ENCODE measurements at regions not wholly inside any gene's neighbourhood (a gene's known extent, or its start where the extent isn't known, plus 50 kb on each side); places are given as distances from the start of the nearest gene placed in this dataset.

GRCh38 chr4:11182031-11182430, 246.7 kb downstream of the HS3ST1 start:
- ATAC-seq (no peak), DNase-seq (no peak)
- Histone ChIP-seq H3K4me1 (ENCODE audit: control insufficient read depth, insufficient read depth, low read length) (no peaks in the 10 kb centered on the region), H3K4me3 (ENCODE audit: low read length) (no peak overlapping the region), H3K36me3 (ENCODE audit: control insufficient read depth, insufficient read depth, low read length) (no peaks in the 10 kb centered on the region), H3K9me3 (ENCODE audit: control insufficient read depth, insufficient read depth, low read length) (no peaks in the 10 kb centered on the region), H3K27me3 (ENCODE audit: control insufficient read depth, insufficient read depth, low read length) (no peaks in the 10 kb centered on the region), H3K27ac (ENCODE audit: low read length) (no peak overlapping the region)
- intact Hi-C loops (cut with micrococcal nuclease): no loop called here
- no peaks in the 10 kb centered on the region for H3K9me3 Mint-ChIP-seq
- no peaks in the 10 kb centered on the region for H3K36me3 Mint-ChIP-seq
- H3K4me1 Mint-ChIP-seq: no peaks in the 10 kb centered on the region
- peaks cover 0 to 3% of the 10 kb centered on the region in 2 donors for H3K27me3 Mint-ChIP-seq (ENCODE audit: low read depth in 2 of 2)
- no peak overlapping the region for H3K27ac Mint-ChIP-seq
- H3K4me3 Mint-ChIP-seq: no peak overlapping the region
- no peak for TF ChIP-seq CTCF (IDR thresholded peaks at IDR 0.05)

GRCh38 chr4:11179796-11180195, 248.9 kb downstream of the HS3ST1 start:
- TF ChIP-seq CTCF (IDR thresholded peaks at IDR 0.05): no peak
- 88% methylated on average over 2 of the region's 2 CpGs for WGBS (ENCODE audit: insufficient coverage)
- ATAC-seq (no peak), DNase-seq (no peak)
- H3K27me3 Mint-ChIP-seq (ENCODE audit: low read depth in 2 of 2): no peaks in the 10 kb centered on the region
- Histone ChIP-seq H3K36me3 (ENCODE audit: control insufficient read depth, insufficient read depth, low read length) (no peaks in the 10 kb centered on the region), H3K4me1 (ENCODE audit: control insufficient read depth, insufficient read depth, low read length) (no peaks in the 10 kb centered on the region), H3K4me3 (ENCODE audit: low read length) (no peak overlapping the region), H3K27me3 (ENCODE audit: control insufficient read depth, insufficient read depth, low read length) (no peaks in the 10 kb centered on the region), H3K27ac (ENCODE audit: low read length) (no peak overlapping the region), H3K9me3 (ENCODE audit: control insufficient read depth, insufficient read depth, low read length) (no peaks in the 10 kb centered on the region)
- no peaks in the 10 kb centered on the region for H3K4me1 Mint-ChIP-seq
- no peak overlapping the region for H3K27ac Mint-ChIP-seq
- no peaks in the 10 kb centered on the region for H3K9me3 Mint-ChIP-seq
- no peaks in the 10 kb centered on the region for H3K36me3 Mint-ChIP-seq
- H3K4me3 Mint-ChIP-seq: no peak overlapping the region
- intact Hi-C loops (cut with micrococcal nuclease): no loop called here

DNA sequence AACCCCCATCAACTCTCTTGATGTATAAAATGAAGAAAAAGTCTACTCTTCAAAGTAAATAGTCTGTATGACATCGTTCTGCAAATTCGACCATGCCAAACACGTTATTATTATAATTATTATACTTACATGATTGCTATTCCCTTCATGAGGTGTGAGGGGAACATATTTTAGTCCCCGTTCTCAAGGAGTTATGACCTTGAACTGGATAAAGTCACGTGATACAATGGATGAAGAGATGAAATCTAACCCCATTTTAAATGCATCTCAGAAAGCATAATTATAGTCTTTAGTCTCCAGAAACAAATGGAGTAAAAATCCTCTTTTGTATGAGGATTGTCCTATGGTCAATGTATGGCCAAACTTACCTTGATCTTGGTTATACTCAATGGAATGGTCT, 250.3 kb downstream of the HS3ST1 start:
- H3K9me3 ChIP-seq (ENCODE audit: control insufficient read depth, insufficient read depth, low read length): no peaks in the 10 kb centered on the region
- H3K36me3 ChIP-seq (ENCODE audit: control insufficient read depth, insufficient read depth, low read length): no peaks in the 10 kb centered on the region
- H3K4me3 Mint-ChIP-seq: no peak overlapping the region
- no peaks in the 10 kb centered on the region for H3K27me3 Mint-ChIP-seq (ENCODE audit: low read depth in 2 of 2)
- no peak overlapping the region for H3K27ac ChIP-seq (ENCODE audit: low read length)
- peaks cover 0 to 2% of the 10 kb centered on the region in 2 donors for H3K9me3 Mint-ChIP-seq
- no CpG with 5 or more reads among the region's 5 CpGs for WGBS (ENCODE audit: insufficient coverage)
- ATAC-seq (no peak), DNase-seq (no peak)
- no peak for TF ChIP-seq CTCF (IDR thresholded peaks at IDR 0.05)
- H3K4me1 ChIP-seq (ENCODE audit: control insufficient read depth, insufficient read depth, low read length): no peaks in the 10 kb centered on the region
- no peaks in the 10 kb centered on the region for H3K4me1 Mint-ChIP-seq
- intact Hi-C loops (cut with micrococcal nuclease): no loop called here
- H3K4me3 ChIP-seq (ENCODE audit: low read length): no peak overlapping the region
- H3K36me3 Mint-ChIP-seq: no peaks in the 10 kb centered on the region
- no peak overlapping the region for H3K27ac Mint-ChIP-seq
- H3K27me3 ChIP-seq (ENCODE audit: control insufficient read depth, insufficient read depth, low read length): no peaks in the 10 kb centered on the region

GRCh38 chr4:11175374-11175773, 253.3 kb downstream of the HS3ST1 start:
- H3K36me3 Mint-ChIP-seq: no peaks in the 10 kb centered on the region
- Histone ChIP-seq H3K9me3 (ENCODE audit: control insufficient read depth, insufficient read depth, low read length) (no peaks in the 10 kb centered on the region), H3K4me1 (ENCODE audit: control insufficient read depth, insufficient read depth, low read length) (no peaks in the 10 kb centered on the region), H3K27ac (ENCODE audit: low read length) (no peak overlapping the region), H3K4me3 (ENCODE audit: low read length) (no peak overlapping the region), H3K36me3 (ENCODE audit: control insufficient read depth, insufficient read depth, low read length) (no peaks in the 10 kb centered on the region), H3K27me3 (ENCODE audit: control insufficient read depth, insufficient read depth, low read length) (no peaks in the 10 kb centered on the region)
- no peak for TF ChIP-seq CTCF (IDR thresholded peaks at IDR 0.05)
- H3K4me1 Mint-ChIP-seq: no peaks in the 10 kb centered on the region
- DNase-seq (no peak), ATAC-seq (no peak)
- no peak overlapping the region for H3K27ac Mint-ChIP-seq
- no peaks in the 10 kb centered on the region for H3K27me3 Mint-ChIP-seq (ENCODE audit: low read depth in 2 of 2)
- H3K4me3 Mint-ChIP-seq: no peak overlapping the region
- intact Hi-C loops (cut with micrococcal nuclease): no loop called here
- peaks cover 0 to 2% of the 10 kb centered on the region in 2 donors for H3K9me3 Mint-ChIP-seq
